Fibroblast of gingiva (primary cell): ENCODE measurements at regions not wholly inside any gene's neighbourhood (a gene's known extent, or its start where the extent isn't known, plus 50 kb on each side); places are given as distances from the start of the nearest gene placed in this dataset.

Experiments
- DNase-seq: peaks from one replicate; pipeline ENCODE4 v3.0.0-alpha.2; 2011; ENCODE audit warnings: low read depth

DNA sequence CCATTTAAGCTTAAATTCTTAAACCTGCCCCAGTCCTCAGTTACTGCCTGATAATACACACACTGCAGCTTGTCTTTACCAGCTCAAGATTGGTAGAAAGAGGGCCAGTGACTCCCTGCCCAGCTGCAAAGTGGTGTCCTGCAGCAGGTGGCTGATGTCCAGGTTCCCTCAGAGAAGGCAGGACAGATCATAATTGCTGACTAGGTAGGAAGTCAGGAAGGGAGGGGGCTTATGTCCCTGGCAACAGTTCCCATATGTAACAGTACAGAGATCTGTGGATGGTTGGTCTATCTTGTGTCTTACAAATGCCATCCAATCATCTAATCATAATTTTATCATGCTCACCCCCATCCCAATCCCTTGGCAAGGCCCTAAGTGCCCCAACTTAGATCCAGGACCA is 492.1 kb upstream of the PPP2R3A start:
- no peak for DNase-seq

DNA sequence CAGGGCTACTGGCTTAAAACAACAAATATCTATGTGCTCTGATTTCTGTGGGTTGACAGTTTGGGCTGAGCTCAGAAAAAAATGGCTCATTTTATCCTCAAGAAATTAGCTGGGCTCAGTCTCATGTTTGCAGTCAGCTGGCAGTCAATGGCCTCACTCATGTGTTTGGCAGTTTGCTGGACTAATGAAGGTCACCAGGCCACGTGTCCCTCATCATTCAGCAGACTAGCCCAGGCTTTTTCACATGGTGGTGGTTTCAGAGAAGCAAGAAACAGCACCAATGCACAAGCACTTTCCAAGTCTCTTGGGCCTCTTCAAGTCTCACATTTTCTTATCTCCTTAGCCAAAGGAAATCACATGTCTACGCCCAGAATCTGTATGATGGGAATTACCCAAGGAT is 478.3 kb upstream of the PPP2R3A start:
- no peak for DNase-seq

DNA sequence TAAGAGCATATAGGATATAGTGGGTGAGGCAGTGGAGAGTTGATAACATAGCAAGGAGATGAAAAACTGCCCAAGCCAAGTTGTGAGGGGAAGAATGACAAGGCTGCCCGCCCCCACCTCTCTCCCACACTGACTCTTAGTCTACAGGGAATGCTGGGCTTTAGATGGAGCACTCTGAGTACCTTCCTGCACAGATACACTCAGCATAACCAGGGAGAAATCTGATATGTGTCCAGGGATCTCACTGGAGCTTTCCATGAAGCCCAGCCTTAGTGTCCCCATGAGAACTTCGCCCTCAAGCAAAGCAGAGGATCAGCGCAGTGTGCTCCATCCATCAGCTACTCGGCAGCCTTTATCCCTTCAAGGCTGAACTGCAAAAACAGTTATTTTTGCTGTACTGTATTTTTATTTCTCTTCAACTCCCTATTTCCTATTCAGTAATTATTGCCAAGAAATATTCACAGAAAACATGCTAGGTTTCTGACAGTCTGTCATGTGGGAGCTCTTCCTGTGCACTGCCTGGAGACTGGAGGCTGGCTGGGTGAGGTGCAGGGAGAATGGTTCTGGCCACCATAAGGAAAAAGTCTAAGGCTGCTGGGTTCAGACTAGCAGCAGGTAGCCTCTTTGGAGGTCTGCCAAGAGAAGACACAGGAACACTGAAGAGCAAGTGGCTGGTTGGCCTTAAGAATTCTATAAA is 475.2 kb upstream of the PPP2R3A start:
- no peak for DNase-seq

DNA sequence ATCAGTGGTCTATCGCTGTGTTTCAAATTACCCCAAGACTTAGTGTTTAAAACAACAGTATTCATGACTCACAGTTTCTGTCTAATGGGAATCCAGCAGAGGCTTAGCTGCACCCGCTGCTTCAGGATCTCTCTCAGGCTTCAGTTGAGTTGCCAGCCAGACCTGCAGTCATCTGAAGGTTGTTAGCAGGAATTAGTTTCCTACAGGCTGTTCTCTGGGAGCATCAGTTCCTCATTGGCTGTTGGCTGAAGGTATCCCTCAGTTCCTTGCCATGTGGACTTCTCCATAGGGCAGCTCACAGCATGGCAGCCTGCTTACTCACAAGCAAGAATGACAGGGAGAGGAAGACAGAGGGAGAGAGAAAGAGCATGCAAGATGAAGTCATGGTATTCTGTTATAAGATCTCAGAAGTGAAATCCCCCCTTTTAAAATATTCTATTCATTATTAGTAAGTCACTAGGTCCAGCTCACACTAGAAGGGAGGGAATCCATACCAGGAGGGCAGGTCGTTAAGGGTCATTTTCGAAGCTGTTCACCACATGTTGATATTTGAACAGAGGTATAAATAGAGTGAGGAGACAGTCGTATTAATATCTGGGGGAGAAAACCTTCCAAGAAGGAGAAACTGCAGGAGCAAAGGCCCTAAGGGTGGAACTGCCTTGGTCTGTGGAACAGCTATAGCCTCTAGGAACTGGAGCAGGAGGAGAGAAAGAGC is 473.9 kb upstream of the PPP2R3A start:
- no peak for DNase-seq

DNA sequence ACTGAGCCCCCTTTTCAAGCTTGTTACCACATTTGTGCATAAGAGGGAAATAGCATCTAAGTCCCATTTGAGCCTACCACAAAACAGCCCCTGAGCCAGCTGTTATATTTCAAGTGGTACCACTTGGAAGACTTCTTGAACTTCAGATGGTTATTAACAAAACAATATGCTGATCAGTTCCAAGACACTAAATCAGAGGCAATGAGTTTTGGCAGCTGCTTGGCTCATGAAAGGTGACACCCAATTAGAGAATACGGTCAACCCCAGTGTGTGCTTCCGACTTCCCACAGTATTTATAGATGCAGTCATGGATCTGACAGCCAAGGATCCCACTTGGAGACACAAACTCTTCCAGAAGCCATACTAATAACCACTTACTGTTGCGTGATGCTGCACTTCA is 469.6 kb upstream of the PPP2R3A start:
- DNase-seq: no peak

DNA sequence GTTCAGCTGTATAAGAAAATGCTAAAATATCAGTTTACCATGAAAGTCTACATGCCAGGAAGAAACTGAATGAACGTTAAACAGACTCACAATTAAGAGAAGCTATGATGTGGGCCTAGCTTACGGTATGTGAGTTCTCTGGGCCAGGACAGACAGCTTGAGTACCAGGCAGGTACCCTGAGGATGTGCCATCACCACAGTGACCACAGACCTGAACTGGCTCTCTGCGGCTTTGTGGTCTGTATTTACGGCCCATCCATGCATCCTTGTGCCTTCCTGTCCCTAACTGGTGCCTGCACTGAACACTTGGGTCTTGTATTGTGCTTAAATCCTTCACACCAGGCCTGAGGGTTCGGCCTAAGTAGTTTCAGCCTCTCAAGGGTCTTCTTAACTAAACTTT is 467.5 kb upstream of the PPP2R3A start:
- no peak for DNase-seq

DNA sequence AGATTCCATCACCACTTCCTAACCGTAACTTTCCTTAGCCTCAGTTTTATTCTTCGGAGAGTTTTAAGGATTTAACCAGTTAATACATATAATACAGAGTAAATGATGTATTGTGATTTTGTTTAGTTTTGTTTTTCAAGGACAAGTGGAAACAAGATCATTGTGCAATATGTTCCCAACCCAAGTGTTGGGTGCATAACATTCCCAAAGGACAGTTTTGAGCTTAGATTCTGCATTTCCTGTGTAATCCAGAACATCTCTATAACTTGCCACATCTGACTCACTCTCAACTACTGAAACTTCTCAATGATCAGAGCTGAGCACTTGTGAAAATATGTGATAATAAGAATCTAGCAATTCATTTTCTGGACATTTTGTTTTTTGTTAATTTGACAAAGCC is 466.1 kb upstream of the PPP2R3A start:
- DNase-seq: no peak

DNA sequence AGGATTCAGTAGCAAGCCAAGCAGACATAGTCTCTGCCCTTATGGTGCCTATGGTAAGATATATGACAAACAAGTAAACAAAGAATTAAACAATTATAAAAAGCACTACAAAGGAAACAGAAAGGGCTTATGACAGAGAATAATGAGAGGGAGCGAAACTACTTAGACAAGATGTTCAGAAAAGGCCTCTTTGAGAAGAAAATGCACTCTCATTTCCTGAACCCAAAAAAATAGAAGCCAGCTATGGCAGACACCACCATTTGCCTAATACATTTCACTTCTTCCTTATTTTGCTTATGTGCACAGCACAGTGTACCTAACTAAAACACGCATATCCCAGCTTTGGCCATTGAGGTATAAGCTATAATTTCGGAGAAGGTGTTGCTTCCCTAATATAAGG is 465.5 kb upstream of the PPP2R3A start:
- no peak for DNase-seq

DNA sequence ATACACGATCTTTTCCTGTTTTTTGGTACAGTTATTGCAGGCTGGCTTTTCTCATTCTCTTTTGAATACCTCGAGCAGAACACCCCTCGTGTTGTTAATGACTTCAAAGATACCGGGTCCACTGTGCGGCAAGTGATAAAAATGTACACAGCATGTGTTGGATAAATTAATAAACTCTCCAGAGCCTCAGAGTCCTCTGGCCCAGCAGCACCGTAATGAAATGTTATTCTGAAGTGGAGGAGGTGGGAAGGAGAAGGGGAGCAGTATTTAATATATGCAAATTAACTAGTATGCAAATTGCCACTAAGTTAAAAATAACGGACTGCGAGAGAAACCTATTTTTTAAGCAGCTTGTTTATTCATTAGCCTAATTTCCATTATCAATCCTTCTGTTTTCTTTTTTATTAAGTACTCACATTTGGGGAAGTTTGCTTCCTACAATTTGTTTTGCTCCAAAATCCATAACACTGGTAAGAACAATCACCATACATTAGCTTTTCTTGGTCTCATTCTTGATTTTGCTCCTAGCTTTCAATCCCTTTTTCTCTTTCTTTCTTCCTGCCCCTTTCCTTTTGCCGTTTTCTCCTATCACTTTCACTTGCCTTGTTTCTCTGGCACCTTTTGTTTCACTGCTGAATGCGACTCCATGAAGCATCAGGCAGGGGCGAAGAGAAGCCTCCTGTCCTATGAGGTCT is 462.3 kb upstream of the PPP2R3A start:
- no peak for DNase-seq

DNA sequence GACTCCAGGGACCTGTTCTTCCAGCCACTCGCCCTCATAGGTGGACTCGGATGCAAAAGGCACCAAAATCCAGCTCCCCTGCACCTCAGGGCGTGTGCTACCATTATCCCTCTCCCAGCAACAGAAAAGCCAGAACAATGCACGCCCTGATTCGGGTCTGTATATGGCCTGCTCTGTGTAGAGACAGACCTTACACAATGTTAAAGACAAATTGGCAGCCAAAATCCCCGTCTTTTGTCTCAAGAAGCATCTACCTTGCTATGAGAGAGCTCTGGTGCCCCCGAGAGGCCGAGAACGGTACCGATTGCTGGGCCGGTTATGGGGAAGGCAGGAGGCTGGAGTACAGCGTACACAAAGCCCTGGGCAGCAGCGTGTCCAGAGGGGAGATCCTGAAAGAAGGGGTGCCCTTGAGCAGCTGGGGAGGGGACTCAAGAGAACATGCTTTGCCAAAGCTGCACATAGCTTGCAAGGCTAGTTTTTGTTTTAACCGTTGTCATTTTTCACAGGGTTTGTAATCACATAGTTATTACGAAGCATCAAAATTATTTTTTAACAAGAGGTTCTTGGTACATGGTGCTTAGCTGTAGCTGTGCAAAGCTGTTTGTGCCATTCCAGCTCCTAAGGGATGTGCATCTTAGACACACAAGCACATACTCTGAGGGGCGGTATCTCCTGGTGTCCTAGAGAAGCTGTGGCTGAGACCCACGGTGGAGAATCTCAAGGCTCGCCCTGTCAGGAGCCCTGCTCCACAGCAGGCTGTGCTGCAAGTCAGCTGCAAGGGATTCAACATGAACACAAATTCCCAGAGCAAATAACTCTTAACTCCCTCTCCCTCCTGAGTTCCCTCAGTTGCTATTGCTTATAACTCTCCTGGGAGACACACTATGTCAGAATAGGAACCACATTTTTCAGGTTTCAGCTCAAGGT is 461.5 kb upstream of the PPP2R3A start:
- peak; percentile 50 for DNase-seq

DNA sequence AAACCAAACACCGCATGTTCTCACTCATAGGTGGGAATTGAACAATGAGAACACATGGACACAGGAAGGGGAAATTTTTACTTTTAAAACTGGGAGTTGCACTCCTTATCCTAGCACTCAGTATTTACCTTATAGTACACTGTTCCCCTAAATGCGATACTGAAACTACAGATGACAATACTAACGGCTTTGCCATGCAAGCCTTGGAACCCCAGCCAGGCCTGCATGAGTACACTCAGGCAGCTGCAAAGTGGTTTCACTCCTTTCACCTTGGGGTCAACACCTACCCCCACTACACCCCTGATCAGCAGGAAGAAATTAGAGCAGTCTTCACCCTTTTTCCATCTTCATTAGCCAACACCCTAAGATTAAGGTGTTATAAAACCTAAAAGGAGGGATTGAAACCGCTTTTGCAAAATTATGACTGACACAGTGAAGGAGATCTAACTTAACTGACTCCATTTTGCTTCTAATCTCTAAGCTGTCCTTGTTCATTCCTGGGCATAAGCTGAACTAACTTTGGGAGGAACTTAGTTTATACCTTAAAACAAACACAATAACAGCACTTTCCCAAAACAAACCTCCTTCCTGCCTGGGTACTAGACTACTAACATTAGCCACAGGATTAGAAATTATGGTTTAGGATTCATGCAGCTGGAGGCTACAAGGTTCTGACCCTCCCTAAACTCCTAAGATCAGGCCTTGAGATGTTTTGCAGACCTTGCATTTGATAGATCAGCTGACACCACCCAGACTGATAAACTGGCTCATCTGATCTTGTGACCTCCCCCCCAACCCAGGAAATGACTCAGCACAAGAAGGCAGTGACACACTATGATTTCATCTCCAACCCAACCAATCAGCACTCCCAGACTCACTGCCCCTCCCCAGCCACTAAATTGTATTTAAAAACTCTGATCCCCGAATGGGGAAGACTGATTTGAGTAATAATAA is 452.1 kb upstream of the PPP2R3A start:
- DNase-seq: peak; percentile 25

DNA sequence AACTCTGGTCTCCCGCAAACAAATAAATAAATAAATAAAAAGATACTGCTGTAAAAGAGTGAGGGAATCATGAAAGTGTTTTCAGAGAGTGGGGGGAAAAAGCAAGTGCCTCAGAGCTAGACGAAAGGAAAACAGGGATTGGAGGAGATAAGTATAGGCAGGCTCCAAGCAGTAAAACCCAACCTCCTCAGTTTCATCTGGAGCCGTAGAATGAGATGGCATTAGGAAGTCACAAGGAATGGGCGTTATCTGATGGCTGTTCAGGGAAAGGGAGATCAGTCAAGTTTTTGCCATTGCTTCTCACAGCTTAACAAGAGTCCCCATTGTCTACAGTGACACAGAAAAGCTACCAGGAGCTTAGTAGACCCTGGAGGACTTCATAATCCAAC is 451.5 kb upstream of the PPP2R3A start:
- DNase-seq: no peak

DNA sequence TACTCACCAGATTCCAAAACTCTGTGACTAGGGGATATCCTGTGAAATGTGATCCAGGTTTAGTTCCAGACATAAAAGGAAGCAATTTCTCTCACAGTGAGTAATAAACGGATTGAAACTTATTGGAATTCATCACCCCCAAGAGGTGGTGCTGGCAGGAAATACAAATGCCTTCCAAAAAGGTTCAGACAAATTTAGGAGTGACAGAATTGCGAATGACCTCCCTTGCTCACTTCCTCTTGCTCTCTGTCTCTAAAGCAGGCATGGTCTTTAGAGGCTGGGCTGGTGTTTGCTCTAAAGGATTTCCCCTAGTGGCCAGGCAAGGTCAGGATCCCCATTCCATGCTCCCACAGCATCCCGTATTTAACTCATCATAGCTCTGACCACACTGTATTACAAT is 449.4 kb upstream of the PPP2R3A start:
- no peak for DNase-seq

DNA sequence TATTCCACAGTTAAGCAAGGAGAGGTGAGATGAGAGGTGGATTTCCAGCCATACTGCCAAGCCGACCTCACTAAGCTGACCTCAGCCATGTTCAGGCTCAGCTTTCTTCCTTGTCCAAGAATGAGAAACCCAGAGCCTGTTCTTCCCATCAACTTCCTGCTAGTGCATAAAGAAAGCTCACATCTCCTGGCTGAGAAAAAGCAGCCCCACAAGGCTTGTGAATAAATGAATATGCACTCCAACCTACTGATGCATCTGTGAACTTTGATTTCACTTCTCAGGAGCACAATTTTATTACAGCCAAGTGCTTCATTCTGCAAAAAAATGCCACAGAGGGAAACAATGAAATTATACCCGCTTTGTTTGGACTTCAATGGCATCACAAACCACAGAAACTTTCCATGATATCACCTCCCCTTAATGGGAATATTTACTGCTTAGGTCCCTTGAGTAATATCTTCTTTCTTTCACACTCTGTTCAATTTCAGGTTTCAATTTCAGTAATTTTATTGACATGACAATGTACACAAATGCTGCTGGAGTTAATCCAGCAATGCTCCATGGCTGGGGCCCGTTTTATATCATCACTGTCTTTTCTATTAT is 437.0 kb upstream of the PPP2R3A start:
- DNase-seq: no peak

DNA sequence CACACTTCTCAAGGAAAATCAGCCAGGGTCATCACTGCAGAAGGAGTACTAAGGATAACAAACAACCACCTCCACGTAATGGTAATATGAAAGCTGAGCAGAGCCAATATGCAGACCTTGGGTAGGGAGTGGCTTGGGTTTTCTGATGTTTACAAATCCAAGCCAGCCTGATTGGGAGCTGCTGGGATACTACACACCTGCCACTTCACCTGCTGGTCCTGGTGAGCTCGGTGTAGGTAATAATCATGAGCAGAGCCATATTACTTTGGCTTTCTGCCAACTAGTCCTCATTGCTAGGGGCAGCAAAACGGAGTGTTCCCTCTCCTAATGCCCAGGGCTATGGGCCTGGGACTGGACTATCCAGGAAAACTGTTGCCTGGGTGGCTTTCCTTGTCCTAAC is 433.5 kb upstream of the PPP2R3A start:
- no peak for DNase-seq

DNA sequence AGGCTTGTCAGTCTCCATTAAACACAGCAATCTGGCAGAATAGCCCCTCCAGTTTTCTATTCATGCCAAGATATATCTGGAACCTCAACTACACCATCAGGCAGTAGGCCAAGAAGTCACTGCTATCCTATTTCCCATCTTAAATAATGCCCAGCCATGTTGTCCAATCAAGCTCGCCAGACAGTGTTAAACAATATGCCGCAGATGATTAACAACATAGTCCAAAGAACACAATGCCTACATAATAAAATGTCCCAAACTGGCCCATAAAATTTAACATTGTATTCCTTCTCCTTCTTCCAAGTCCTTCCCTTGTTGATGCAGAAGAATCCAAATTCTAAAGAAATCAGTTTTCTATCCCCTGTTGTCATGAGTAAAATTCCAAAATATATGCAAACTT is 427.4 kb upstream of the PPP2R3A start:
- no peak for DNase-seq

DNA sequence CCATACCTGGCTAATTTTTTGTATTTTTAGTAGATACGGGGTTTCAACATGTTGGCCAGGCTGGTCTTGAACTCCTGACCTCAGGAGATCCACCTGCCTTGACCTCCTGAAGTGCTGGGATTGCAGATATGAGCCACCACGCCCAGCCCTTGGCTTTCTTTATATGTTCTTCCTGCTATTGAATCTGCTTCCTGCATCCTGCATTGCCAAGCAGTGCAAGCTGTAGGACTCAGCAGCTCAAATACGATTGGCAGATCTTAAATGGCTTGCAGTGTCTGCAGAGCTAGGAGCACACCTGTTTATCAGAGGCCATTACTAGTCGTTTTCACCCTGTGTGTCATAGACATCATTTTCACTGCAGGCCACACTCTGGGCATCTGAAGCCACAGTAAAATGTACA is 426.2 kb upstream of the PPP2R3A start:
- no peak for DNase-seq

DNA sequence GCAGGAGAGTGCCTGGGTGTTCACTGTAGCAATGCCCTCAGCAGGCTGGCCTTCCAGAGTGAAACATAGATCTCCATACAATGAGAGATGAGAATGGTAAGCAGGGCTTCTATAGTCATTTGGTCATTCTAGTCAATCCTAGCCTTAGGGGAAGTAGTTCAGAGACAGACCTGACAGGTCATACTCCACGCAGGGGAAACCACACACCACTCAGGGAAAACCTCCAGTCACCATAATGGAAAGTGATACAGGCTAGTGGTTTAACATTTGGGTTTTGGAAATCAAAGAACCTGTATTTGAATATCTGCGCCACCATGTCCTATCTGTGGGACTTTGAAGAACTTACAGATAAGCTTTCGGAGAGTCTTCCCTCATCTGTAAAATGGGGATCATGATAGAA is 425.7 kb upstream of the PPP2R3A start:
- no peak for DNase-seq

DNA sequence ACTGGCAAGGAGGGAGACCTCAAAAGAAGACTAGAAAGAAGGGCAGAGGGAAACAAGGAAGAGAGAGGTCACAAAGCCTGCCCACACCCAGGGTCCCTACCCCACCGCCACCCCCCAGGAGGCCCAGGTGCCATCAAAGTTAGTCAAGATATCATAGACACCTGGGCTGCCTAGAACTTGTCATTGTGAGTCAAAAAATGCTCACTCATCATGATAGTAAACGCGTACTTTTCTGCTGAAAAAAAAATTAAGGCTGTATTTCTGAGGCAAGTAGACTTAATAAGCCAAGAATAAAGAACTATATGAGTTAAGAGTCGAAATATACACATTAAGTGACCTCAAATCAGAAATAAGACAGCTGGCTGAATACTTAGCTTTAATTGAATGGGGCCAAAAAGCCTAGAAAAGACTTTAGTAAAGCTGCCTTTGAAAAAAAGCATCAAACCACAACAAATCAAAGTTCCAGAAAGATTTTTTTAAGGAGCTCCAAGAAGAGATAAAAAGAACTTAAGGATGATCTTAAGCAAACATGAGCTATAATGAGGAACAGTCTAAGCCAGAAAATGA is 415.5 kb upstream of the PPP2R3A start:
- DNase-seq: no peak

DNA sequence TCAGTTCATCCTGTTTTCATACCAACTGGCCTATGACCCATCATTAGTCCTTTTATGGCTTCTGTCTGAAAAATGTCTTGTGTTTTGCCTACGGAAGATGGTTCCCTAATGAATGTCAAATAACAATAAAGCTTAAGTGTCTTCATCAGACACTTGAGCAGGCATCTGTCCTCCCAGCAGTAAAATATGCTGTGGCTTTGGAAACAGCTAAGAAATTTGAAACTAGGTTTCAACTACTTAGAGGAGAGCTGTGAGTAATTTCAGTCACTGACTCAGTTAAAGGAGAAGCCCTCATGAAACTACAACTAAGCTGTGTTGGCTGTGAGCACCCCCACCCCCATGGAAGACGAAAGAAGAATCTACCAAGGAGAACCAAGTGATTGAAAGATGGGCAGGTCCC is 409.4 kb upstream of the PPP2R3A start:
- DNase-seq: no peak
